Activated CD4-positive, alpha-beta T cell treated with anti-CD3 and anti-CD28 coated beads for 36 hours (primary cell): ENCODE measurements at regions not wholly inside any gene's neighbourhood (a gene's known extent, or its start where the extent isn't known, plus 50 kb on each side); places are given as distances from the start of the nearest gene placed in this dataset.

Experiments used
- ATAC-seq: fragments of 200-7000 bp; cut with Tn5 transposase; one replicate; pipeline ENCODE4 v1.10.0; 2021; ENCODE audit warnings: mild to moderate bottlenecking, moderate library complexity
- CTCF ChIA-PET: fragments of 350-600 bp; sonication (Branson Sonifier 250); formaldehyde crosslinking; loops from one replicate; lab custom pipeline; 2021; ENCODE audit warnings: antibody characterized with exemption; lab: Charles Lee
- POLR2A ChIA-PET: fragments of 350-600 bp; sonication (Branson Sonifier 250); formaldehyde crosslinking; loops from one replicate; lab custom pipeline; 2021; ENCODE audit warnings: antibody characterized with exemption, inconsistent platforms; lab: Charles Lee
- DNase-seq: peaks from one replicate; pipeline ENCODE4 v3.0.0-alpha.2; 2020
- H3K27ac Mint-ChIP-seq: one replicate; pipeline ENCODE4 v1.8.0; 2021; ENCODE audit warnings: mixed read lengths
- H3K27me3 Mint-ChIP-seq: one replicate; pipeline ENCODE4 v1.8.0; 2021; ENCODE audit warnings: mixed read lengths
- H3K36me3 Mint-ChIP-seq: one replicate; pipeline ENCODE4 v1.8.0; 2021; ENCODE audit warnings: low read depth, mixed read lengths
- H3K4me1 Mint-ChIP-seq: one replicate; pipeline ENCODE4 v1.8.0; 2021; ENCODE audit warnings: mixed read lengths
- H3K4me3 Mint-ChIP-seq: one replicate; pipeline ENCODE4 v1.8.0; 2021; ENCODE audit warnings: mild to moderate bottlenecking, moderate library complexity, mixed read lengths
- H3K9me3 Mint-ChIP-seq: one replicate; pipeline ENCODE4 v1.8.0; 2021; ENCODE audit warnings: low read depth, mixed read lengths
- intact Hi-C, 2 experiments: fragments of 100-400 bp; cut with DNase I in 1 of 2; cut with micrococcal nuclease in 1 of 2; formaldehyde crosslinking; loops; one replicate each; pipeline versions ENCODE4 v1.14.2 to v1.15.1; 2022 to 2024; cut with DNase I, micrococcal nuclease

- no peaks in the 10 kb centered on the region for H3K4me1 Mint-ChIP-seq
- no peak overlapping the region for H3K27ac Mint-ChIP-seq
- CTCF ChIA-PET, result no interaction called here
- POLR2A ChIA-PET, result no interaction called here
- no peaks in the 10 kb centered on the region for H3K36me3 Mint-ChIP-seq
- intact Hi-C loops, result no loop called here
- H3K4me3 Mint-ChIP-seq, result no peak overlapping the region
- no peak for DNase-seq
- H3K27me3 Mint-ChIP-seq, result no peaks in the 10 kb centered on the region
- ATAC-seq, result no peak
- peaks cover 3% of the 10 kb centered on the region for H3K9me3 Mint-ChIP-seq
Measured at GRCh38 chr10:53013201-53013810, 240.7 kb upstream of the MBL2 start.

- H3K27ac Mint-ChIP-seq, result no peak overlapping the region
- no peaks in the 10 kb centered on the region for H3K27me3 Mint-ChIP-seq
- peaks cover 3% of the 10 kb centered on the region for H3K9me3 Mint-ChIP-seq
- H3K36me3 Mint-ChIP-seq, result no peaks in the 10 kb centered on the region
- ChIA-PET POLR2A (no interaction called here), CTCF (no interaction called here)
- DNase-seq (no peak), ATAC-seq (no peak)
- no peaks in the 10 kb centered on the region for H3K4me1 Mint-ChIP-seq
- intact Hi-C loops, result no loop called here
- H3K4me3 Mint-ChIP-seq, result no peak overlapping the region
Measured at GRCh38 chr10:53009961-53010907, 237.7 kb upstream of the MBL2 start.

- Mint-ChIP-seq H3K36me3 (no peaks in the 10 kb centered on the region), H3K4me1 (no peaks in the 10 kb centered on the region), H3K27ac (no peak overlapping the region), H3K4me3 (no peak overlapping the region), H3K27me3 (no peaks in the 10 kb centered on the region), H3K9me3 (peaks cover 3% of the 10 kb centered on the region)
- POLR2A ChIA-PET, result no interaction called here
- CTCF ChIA-PET, result no interaction called here
- ATAC-seq, result no peak
- intact Hi-C loops, result no loop called here
- DNase-seq, result no peak
Measured at GRCh38 chr10:53007527-53007842, 234.9 kb upstream of the MBL2 start.

DNA sequence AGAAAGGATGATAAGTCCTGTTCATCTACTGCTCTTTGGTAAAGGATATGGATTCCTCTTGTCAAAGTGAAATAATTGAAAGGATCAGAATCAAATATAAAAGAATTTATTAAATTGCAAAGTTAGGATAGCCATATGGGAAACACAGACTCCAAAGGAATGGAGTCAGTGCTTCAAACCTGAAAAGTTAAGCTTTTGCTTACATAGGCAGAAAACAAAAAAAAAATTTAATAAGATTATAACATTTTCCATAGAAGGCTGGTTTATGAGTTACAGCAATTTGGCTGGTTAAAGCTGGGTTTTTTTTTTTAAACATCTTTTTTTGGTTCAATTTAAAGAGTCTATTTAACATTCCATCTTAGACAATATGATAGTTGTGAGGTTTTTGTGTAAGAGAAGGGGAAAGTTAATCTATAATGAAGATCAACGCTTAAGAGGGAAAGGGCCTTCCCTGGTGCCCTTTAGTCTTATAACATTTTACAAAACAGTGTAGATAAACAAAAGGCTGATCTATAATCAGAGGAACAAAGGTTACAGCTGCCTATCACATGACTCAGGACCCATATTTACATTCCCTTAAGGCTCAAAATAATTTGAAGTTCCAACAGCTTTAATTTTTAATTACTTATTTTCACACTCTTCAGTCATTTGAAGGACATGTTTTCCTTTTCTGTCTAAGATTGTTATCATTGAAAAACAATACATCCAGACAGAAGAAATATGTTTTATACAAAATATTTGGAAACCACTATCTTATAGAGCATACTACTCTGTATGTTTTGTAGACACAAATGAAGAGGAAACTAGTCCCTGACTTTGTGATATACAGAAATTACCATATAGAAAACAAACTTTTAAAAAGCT lies 234.3 kb upstream of the MBL2 start:
- no peaks in the 10 kb centered on the region for H3K27me3 Mint-ChIP-seq
- CTCF ChIA-PET, result no interaction called here
- ATAC-seq, result no peak
- no peak overlapping the region for H3K27ac Mint-ChIP-seq
- no peaks in the 10 kb centered on the region for H3K36me3 Mint-ChIP-seq
- DNase-seq, result no peak
- intact Hi-C loops, result no loop called here
- POLR2A ChIA-PET, result no interaction called here
- no peak overlapping the region for H3K4me3 Mint-ChIP-seq
- H3K9me3 Mint-ChIP-seq, result peaks cover 3% of the 10 kb centered on the region
- H3K4me1 Mint-ChIP-seq, result no peaks in the 10 kb centered on the region

GRCh38 chr10:53005612-53006345 lies 233.2 kb upstream of the MBL2 start:
- Mint-ChIP-seq H3K27me3 (no peaks in the 10 kb centered on the region), H3K4me1 (no peaks in the 10 kb centered on the region), H3K27ac (no peak overlapping the region), H3K9me3 (peaks cover 3% of the 10 kb centered on the region), H3K36me3 (no peaks in the 10 kb centered on the region), H3K4me3 (no peak overlapping the region)
- no peak for ATAC-seq
- no peak for DNase-seq
- intact Hi-C loops, result no loop called here
- ChIA-PET POLR2A (no interaction called here), CTCF (interaction anchor here (0.7 kb wide), 1 partner anchor 128 kb away, joined by 3 read pairs; no protein-coding TSS in a partner anchor)

DNA sequence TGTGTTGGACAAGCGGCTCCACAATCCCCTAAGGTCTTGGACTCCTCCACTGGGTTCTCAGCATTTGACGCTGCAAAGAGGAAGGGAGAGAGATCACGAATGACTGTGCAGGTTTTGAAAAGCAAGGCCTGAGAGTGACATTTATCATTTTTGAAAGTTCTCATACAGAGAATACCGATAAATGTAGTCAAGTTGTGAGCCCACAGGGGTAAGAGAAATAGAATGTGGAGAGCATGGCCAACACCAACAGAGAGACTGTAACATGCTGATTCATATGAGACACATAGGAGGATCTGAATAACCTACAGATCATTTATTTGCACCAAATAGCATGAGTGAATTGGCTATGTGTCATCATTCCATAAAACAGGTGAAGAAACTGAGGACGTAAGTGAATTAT lies 230.5 kb upstream of the MBL2 start:
- ATAC-seq (no peak), DNase-seq (no peak)
- Mint-ChIP-seq H3K36me3 (no peaks in the 10 kb centered on the region), H3K9me3 (no peaks in the 10 kb centered on the region), H3K27ac (no peak overlapping the region), H3K4me1 (no peaks in the 10 kb centered on the region), H3K4me3 (no peak overlapping the region), H3K27me3 (no peaks in the 10 kb centered on the region)
- ChIA-PET CTCF (no interaction called here), POLR2A (no interaction called here)
- intact Hi-C loops, result no loop called here

GRCh38 chr10:52999681-53000080 lies 227.1 kb upstream of the MBL2 start:
- no peaks in the 10 kb centered on the region for H3K27me3 Mint-ChIP-seq
- H3K27ac Mint-ChIP-seq, result no peak overlapping the region
- no peaks in the 10 kb centered on the region for H3K4me1 Mint-ChIP-seq
- intact Hi-C loops, result no loop called here
- ATAC-seq (no peak), DNase-seq (no peak)
- ChIA-PET CTCF (no interaction called here), POLR2A (no interaction called here)
- H3K36me3 Mint-ChIP-seq, result no peaks in the 10 kb centered on the region
- peaks cover 5% of the 10 kb centered on the region for H3K9me3 Mint-ChIP-seq
- H3K4me3 Mint-ChIP-seq, result no peak overlapping the region

DNA sequence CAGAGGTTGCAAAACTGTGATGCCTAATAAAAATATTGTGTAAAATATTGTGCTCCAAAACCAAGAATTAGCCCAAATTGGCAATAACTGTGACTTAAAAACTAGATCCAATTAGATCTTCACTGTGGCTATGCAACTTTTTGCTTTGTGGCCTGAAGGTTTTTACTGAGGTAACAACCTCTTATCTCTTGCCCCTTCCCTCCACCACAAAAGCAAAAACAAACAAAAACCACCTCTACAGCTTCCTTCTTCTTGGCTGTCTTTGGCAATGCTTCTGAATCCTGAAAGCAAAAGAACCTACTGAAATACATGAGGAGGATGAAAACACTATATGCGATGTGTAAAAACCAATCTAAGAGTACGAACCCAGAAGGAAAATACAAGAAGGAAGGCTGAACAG lies 226.7 kb upstream of the MBL2 start:
- ATAC-seq, result no peak
- ChIA-PET CTCF (no interaction called here), POLR2A (no interaction called here)

GRCh38 chr10:52997007-52997406 lies 224.4 kb upstream of the MBL2 start:
- intact Hi-C loops, result no loop called here
- H3K9me3 Mint-ChIP-seq, result peaks cover 5% of the 10 kb centered on the region
- no peaks in the 10 kb centered on the region for H3K36me3 Mint-ChIP-seq

More for the DNA sequence above, 226.7 kb upstream of the MBL2 start:
- no peaks in the 10 kb centered on the region for H3K27me3 Mint-ChIP-seq
- H3K36me3 Mint-ChIP-seq, result no peaks in the 10 kb centered on the region
- H3K9me3 Mint-ChIP-seq, result peaks cover 5% of the 10 kb centered on the region
- no peak for DNase-seq
- intact Hi-C loops, result no loop called here
- H3K4me3 Mint-ChIP-seq, result no peak overlapping the region
- H3K4me1 Mint-ChIP-seq, result no peaks in the 10 kb centered on the region
- no peak overlapping the region for H3K27ac Mint-ChIP-seq

DNA sequence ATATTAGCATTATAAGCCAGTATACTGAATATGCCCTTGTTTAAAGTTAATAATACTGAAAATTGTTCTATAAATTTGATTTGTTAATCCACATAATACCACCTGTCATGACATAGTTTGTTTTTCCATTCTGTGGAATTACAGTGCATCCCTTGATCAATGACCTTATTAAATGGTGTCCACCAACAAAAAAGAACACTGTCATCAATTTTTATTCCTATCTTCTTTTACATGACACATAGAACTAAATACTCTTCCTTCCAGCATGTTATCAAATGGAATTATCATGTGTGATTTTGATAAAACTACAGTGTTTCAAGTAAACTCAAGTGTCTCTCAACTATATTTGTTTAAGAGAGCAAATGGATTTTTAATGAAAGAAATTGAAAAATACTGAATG lies 221.8 kb upstream of the MBL2 start:
- POLR2A ChIA-PET, result no interaction called here
- intact Hi-C loops, result no loop called here
- no peak overlapping the region for H3K4me3 Mint-ChIP-seq
- no peak for ATAC-seq
- H3K36me3 Mint-ChIP-seq, result no peaks in the 10 kb centered on the region
- no peaks in the 10 kb centered on the region for H3K27me3 Mint-ChIP-seq
- H3K9me3 Mint-ChIP-seq, result peaks cover 5% of the 10 kb centered on the region
- no peak overlapping the region for H3K27ac Mint-ChIP-seq
- CTCF ChIA-PET, result no interaction called here
- no peak for DNase-seq
- H3K4me1 Mint-ChIP-seq, result no peaks in the 10 kb centered on the region

More at GRCh38 chr10:52997007-52997406, 224.4 kb upstream of the MBL2 start:
- Mint-ChIP-seq H3K27me3 (no peaks in the 10 kb centered on the region), H3K4me1 (no peaks in the 10 kb centered on the region), H3K4me3 (no peak overlapping the region), H3K27ac (no peak overlapping the region)
- DNase-seq (no peak), ATAC-seq (no peak)
- POLR2A ChIA-PET, result no interaction called here
- CTCF ChIA-PET, result interaction anchor here (0.6 kb wide), 1 partner anchor 34 kb away, joined by 3 read pairs; no protein-coding TSS in a partner anchor

DNA sequence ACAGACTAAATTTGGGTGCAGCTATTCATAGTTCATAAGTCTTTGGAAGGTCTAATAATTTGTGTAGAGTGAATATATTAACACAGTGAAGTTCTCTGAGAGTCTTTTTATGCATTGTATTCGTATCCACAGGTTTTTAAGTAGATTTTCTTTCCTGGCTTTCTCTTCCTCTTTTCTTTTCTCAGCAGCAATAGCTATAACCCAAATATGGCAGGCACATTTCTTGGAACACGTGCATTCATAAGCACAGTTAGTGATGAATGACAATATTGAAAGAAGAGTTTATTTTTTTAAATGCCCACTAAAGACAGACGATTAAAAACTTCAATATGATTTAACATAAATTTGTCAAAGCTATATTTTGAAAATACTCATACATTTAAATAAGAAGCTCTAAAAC lies 220.5 kb upstream of the MBL2 start:
- intact Hi-C loops, result no loop called here
- ChIA-PET CTCF (no interaction called here), POLR2A (no interaction called here)
- Mint-ChIP-seq H3K4me1 (no peaks in the 10 kb centered on the region), H3K9me3 (peaks cover 5% of the 10 kb centered on the region), H3K36me3 (no peaks in the 10 kb centered on the region), H3K4me3 (no peak overlapping the region), H3K27ac (no peak overlapping the region), H3K27me3 (no peaks in the 10 kb centered on the region)
- no peak for ATAC-seq
- no peak for DNase-seq
